HG03432 (cell line): ENCODE measurements at regions not wholly inside any gene's neighbourhood (a gene's known extent, or its start where the extent isn't known, plus 50 kb on each side); places are given as distances from the start of the nearest gene placed in this dataset.

Experiments
- ATAC-seq: cut with Tn5 transposase; IDR thresholded peaks from one replicate; pipeline ENCODE4 v1.9.1; 2021; ENCODE audit warnings: mild to moderate bottlenecking, moderate library complexity; ENCODE audit not compliant: unreplicated experiment

DNA sequence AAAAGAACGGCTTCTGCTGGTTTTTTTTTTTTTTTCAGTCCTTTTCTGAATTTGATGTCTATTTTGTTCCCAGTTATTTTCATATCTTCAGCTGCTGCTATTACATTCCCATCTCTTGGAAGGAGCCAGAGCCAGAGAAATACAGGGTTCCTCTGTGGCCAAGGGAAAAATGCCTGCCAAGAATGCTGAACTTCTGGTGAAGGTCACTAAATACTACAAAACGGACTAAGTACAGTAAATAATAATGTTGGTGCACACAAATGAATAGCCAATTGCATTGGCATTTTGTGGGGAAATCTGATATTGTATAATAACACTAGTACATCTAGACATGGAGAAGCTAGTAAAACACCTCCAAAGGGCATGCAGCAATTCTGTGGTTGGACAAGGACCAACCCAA lies 56.3 kb upstream of the ZEB1 start:
- ATAC-seq, result no peak

DNA sequence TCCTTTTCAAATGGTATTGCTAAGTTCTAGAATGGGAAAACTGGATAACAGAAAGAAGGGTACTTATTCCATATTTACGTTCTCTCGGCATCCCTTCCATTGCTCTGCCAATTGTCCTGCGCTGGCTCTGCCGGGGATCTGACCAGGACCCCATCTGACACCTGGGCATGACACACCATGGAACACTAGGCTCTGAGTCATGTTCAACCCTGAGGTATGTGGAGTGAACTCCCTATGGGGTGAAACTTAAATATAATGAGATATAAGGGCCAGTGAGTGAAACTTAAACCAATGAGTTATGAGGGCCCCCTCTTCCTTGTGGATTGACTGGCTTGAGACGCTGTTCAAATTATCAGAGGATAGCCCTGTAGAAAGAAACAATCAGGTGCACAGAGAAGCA lies 55.1 kb upstream of the ZEB1 start:
- ATAC-seq, result no peak

DNA sequence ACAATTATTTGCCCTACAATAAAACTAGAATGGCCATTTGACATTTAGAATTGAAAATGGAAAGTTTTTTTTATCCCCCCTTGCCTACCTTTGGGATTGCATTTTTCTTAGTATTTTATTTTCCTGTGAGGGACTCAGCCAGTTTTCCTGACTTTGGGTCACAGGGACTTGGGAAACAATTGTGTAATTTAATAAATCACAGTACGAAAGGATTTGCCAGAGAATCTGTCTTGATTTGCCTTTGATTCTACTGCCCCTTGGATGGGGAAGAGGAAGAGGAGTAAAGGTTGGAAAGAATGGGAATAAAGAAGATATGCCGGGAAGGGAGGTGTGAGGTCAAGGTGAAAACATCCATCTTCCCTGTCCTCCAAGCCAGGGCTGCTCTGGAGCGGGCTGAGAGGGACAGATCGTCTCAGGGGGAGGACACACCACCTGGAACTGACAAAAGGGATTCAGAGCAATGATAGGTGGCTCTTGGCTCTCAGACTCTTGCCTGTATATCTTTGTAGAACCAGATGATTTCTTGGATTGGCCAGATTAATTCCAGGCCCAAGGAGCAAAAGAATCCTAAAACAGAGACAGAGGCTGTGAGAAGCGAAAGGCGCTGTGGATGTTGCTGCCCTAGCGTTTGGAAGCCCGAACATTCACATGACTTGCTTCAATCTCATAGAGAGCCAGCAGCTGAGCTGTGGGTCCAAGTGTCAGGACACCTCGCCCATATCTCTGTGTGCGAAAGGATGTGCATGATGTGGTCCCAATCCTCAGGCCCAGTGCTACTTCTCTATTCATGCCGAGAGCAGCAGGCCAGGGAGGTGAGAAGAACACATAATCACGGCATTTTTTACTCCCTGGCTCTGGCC lies 50.3 kb upstream of the ZEB1 start:
- ATAC-seq, result no peak
